IMR-90 (cell line): ENCODE measurements at regions not wholly inside any gene's neighbourhood (a gene's known extent, or its start where the extent isn't known, plus 50 kb on each side); places are given as distances from the start of the nearest gene placed in this dataset.
A peak's percentile ranks its signal among the peaks of the same experiment; 100 is the strongest.

ENCODE experiments used
- ATAC-seq: fragments of 200-7000 bp; cut with Tn5 transposase; 2 replicates; pipeline ENCODE4 v1.9.1; 2020; ENCODE audit warnings: low read depth, mild to moderate bottlenecking, moderate library complexity
- BruUV-seq: library from RNA; stranded (reverse); fragments of 400-500 nt; replicated peaks from 2 replicates; lab custom pipeline; 2021; lab: Mats Ljungman, UMichigan
- CTCF ChIA-PET: fragments of 300-600 bp; formaldehyde crosslinking; extraction: SDS; loops from one replicate; lab custom pipeline; 2021; ENCODE audit warnings: antibody characterized with exemption; lab: Yijun Ruan, JAX
- POLR2A ChIA-PET: fragments of 300-600 bp; sonication (Branson Sonifier 250); formaldehyde crosslinking; loops from one replicate; lab custom pipeline; 2022; ENCODE audit warnings: antibody characterized with exemption; ENCODE audit not compliant: unreplicated experiment; lab: Charles Lee
- DNase-seq: peaks from one replicate; pipeline ENCODE4 v3.0.0; 2013
- H2AFZ ChIP-seq: replicated peaks from 2 replicates; pipeline ENCODE3; 2013; ENCODE audit warnings: low read length, mild to moderate bottlenecking; ENCODE audit not compliant: poor library complexity
- H2AK5ac ChIP-seq: 2 replicates; pipeline ENCODE4 v1.6.1; 2013; ENCODE audit warnings: low read depth, low read length, inconsistent platforms
- H2AK9ac ChIP-seq: replicated peaks from 2 replicates; pipeline ENCODE3; 2013; ENCODE audit warnings: mild to moderate bottlenecking, low read depth, low read length, moderate library complexity; ENCODE audit not compliant: poor library complexity
- H2BK120ac ChIP-seq: 2 replicates; pipeline ENCODE4 v1.6.1; 2013; ENCODE audit warnings: low read depth, low read length, inconsistent platforms
- H2BK15ac ChIP-seq: 3 replicates; pipeline ENCODE4 v1.6.1; 2013; ENCODE audit warnings: low read depth, low read length, inconsistent platforms
- H2BK20ac ChIP-seq: 2 replicates; pipeline ENCODE4 v1.6.1; 2013; ENCODE audit warnings: low read depth, mild to moderate bottlenecking, inconsistent platforms, low read length, moderate library complexity
- H2BK5ac ChIP-seq: 2 replicates; pipeline ENCODE4 v1.6.1; 2013; ENCODE audit warnings: mild to moderate bottlenecking, low read depth, low read length, inconsistent platforms; ENCODE audit not compliant: poor library complexity, severe bottlenecking
- H3K14ac ChIP-seq: replicated peaks from 2 replicates; pipeline ENCODE4 v1.6.1; 2013; ENCODE audit warnings: low read depth, low read length, inconsistent platforms
- H3K18ac ChIP-seq: 2 replicates; pipeline ENCODE4 v1.6.1; 2013; ENCODE audit warnings: low read depth, low read length, control low read depth
- H3K23ac ChIP-seq: 2 replicates; pipeline ENCODE4 v1.6.1; 2013; ENCODE audit warnings: low read depth, low read length, inconsistent platforms
- H3K27ac ChIP-seq: 2 replicates; pipeline ENCODE4 v1.5.1; 2013; ENCODE audit warnings: mild to moderate bottlenecking, control low read depth, low read length; ENCODE audit not compliant: insufficient read depth
- H3K27me3 ChIP-seq: 2 replicates; pipeline ENCODE4 v1.6.1; 2013; ENCODE audit warnings: low read length; ENCODE audit not compliant: control insufficient read depth, insufficient read depth
- H3K36me3 ChIP-seq: 2 replicates; pipeline ENCODE4 v1.6.1; 2013; ENCODE audit warnings: low read length, mixed read lengths; ENCODE audit not compliant: control insufficient read depth, insufficient read depth
- H3K4ac ChIP-seq: 2 replicates; pipeline ENCODE4 v1.6.1; 2013; ENCODE audit warnings: low read depth, low read length, inconsistent platforms
- H3K4me1 ChIP-seq: 2 replicates; pipeline ENCODE4 v1.6.1; 2013; ENCODE audit warnings: low read length, mixed read lengths; ENCODE audit not compliant: control insufficient read depth, insufficient read depth
- H3K4me2 ChIP-seq: 2 replicates; pipeline ENCODE4 v1.6.1; 2013; ENCODE audit warnings: low read depth, mild to moderate bottlenecking, control low read depth, low read length, moderate library complexity
- H3K4me3 ChIP-seq: 2 replicates; pipeline ENCODE4 v1.5.1; 2013; ENCODE audit warnings: low read depth, mild to moderate bottlenecking, control low read depth, low read length, moderate library complexity; ENCODE audit not compliant: insufficient read depth
- H3K56ac ChIP-seq: 2 replicates; pipeline ENCODE4 v1.6.1; 2013; ENCODE audit warnings: low read length, inconsistent platforms; ENCODE audit not compliant: insufficient read depth; ENCODE audit errors: extremely low read depth
- H3K79me1 ChIP-seq, 2 experiments: 2 replicates each; pipeline ENCODE4 v1.6.1; 2013; ENCODE audit warnings: low read length in 2 of 2, inconsistent platforms in 1 of 2, low read depth in 1 of 2
- H3K9ac ChIP-seq: 2 replicates; pipeline ENCODE4 v1.6.1; 2013; ENCODE audit warnings: low read depth, low read length, control low read depth
- H3K9me1 ChIP-seq: 2 replicates; pipeline ENCODE4 v1.6.1; 2013; ENCODE audit warnings: low read length, inconsistent platforms; ENCODE audit not compliant: insufficient read depth
- H3K9me3 ChIP-seq: 2 replicates; pipeline ENCODE4 v1.6.1; 2013; ENCODE audit warnings: low read length; ENCODE audit not compliant: control insufficient read depth, insufficient read depth
- H4K20me1 ChIP-seq: 2 replicates; pipeline ENCODE4 v1.6.1; 2013; ENCODE audit warnings: low read length, inconsistent platforms; ENCODE audit not compliant: insufficient read depth
- H4K5ac ChIP-seq: 2 replicates; pipeline ENCODE4 v1.6.1; 2013; ENCODE audit warnings: mild to moderate bottlenecking, low read depth, low read length, control low read depth
- H4K8ac ChIP-seq, 2 experiments: 2 replicates each; pipeline ENCODE4 v1.6.1; 2013; ENCODE audit warnings: low read depth in 2 of 2, low read length in 2 of 2, control low read depth in 1 of 2, inconsistent platforms in 1 of 2
- H4K91ac ChIP-seq: 2 replicates; pipeline ENCODE4 v1.6.1; 2013; ENCODE audit warnings: low read depth, low read length, inconsistent platforms; ENCODE audit not compliant: insufficient read depth
- ELK1 ChIP-seq: fragments of 150-350 bp; IDR thresholded peaks from 2 replicates; pipeline ENCODE4 v1.6.1; 2016; ENCODE audit warnings: low read depth, mild to moderate bottlenecking, low read length, moderate library complexity, borderline replicate concordance
- RAD21 ChIP-seq: IDR thresholded peaks from 2 replicates; pipeline ENCODE4 v1.6.1; 2012; ENCODE audit warnings: low read length, improper control_type of control experiment
- SMC3 ChIP-seq: fragments of 150-350 bp; IDR thresholded peaks from 2 replicates; pipeline ENCODE4 v1.6.1; 2016; ENCODE audit warnings: low read depth, mild to moderate bottlenecking, antibody characterized with exemption, low read length, moderate library complexity
- WGBS, 2 experiments: methylation state at CpG; one replicate each; pipeline versions ENCODE4 v1.1.5 to v1.1.7; 2013; ENCODE audit warnings: missing lambda C conversion rate in 2 of 2; ENCODE audit not compliant: insufficient read length in 1 of 2; ENCODE audit errors: extremely low coverage in 2 of 2; 5-methylcytosine and 5-hydroxymethylcytosine counted together
- dilution Hi-C: fragments of 300-500 bp; cut with HindIII; formaldehyde crosslinking; loops from one replicate; pipeline ENCODE4 v1.14.3; 2018; ENCODE audit warnings: low sequenced_read_pairs; ENCODE audit not compliant: unreplicated experiment
- in situ Hi-C: fragments of 300-500 bp; cut with MboI; formaldehyde crosslinking; loops from 3 replicates; pipeline ENCODE4 v1.14.3; 2019; ENCODE audit warnings: low sequenced_read_pairs, inconsistent platforms, mixed read lengths
- intact Hi-C: fragments of 100-400 bp; cut with micrococcal nuclease; formaldehyde crosslinking; loops from 2 replicates; pipeline ENCODE4 v1.10.0; 2022
- TF ChIP-seq, protein P1 (sequence below): conservative IDR thresholded peaks from 2 replicates; pipeline ENCODE4 v1.5.1; 2012; ENCODE audit warnings: mild to moderate bottlenecking, low read depth, low read length, improper control_type of control experiment

GRCh38 chr5:85049020-85049419, 664.3 kb upstream of the EDIL3 start:
- TF ChIP-seq RAD21 (peak; percentile 70), SMC3 (peak; percentile 44), ELK1 (no peak)
- TF ChIP-seq, protein P1, sequence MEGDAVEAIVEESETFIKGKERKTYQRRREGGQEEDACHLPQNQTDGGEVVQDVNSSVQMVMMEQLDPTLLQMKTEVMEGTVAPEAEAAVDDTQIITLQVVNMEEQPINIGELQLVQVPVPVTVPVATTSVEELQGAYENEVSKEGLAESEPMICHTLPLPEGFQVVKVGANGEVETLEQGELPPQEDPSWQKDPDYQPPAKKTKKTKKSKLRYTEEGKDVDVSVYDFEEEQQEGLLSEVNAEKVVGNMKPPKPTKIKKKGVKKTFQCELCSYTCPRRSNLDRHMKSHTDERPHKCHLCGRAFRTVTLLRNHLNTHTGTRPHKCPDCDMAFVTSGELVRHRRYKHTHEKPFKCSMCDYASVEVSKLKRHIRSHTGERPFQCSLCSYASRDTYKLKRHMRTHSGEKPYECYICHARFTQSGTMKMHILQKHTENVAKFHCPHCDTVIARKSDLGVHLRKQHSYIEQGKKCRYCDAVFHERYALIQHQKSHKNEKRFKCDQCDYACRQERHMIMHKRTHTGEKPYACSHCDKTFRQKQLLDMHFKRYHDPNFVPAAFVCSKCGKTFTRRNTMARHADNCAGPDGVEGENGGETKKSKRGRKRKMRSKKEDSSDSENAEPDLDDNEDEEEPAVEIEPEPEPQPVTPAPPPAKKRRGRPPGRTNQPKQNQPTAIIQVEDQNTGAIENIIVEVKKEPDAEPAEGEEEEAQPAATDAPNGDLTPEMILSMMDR = peak; percentile 61
- DNase-seq (peak; percentile 70), ATAC-seq (peak; percentile 93)
- Histone ChIP-seq H3K79me1 (no peaks in the 10 kb centered on the region), H2BK5ac (no peak overlapping the region), H3K4me1 (no peaks in the 10 kb centered on the region), H2AK5ac (peak overlapping the region; percentile 16; the same call in 1 of the 2 replicates), H3K4ac (no peak overlapping the region), H3K27ac (no peak overlapping the region), H3K4me3 (no peak overlapping the region), H3K36me3 (no peaks in the 10 kb centered on the region), H3K9me3 (no peaks in the 10 kb centered on the region), H2BK15ac (no peak overlapping the region), H3K9me1 (no peaks in the 10 kb centered on the region), H4K20me1 (no peaks in the 10 kb centered on the region), H2BK20ac (no peak overlapping the region), H3K27me3 (no peaks in the 10 kb centered on the region), H3K4me2 (no peak overlapping the region), H2BK120ac (no peak overlapping the region), H3K56ac (no peak overlapping the region), H3K23ac (no peak overlapping the region), H2AK9ac (no peak overlapping the region), H2AFZ (no peak overlapping the region), H4K91ac (no peak overlapping the region), H3K14ac (no peak overlapping the region), H3K18ac (no peak overlapping the region), H4K5ac (no peak overlapping the region), H3K9ac (no peak overlapping the region), H4K8ac (no peak overlapping the region)
- intact Hi-C loops (loop anchor here (1.0 to 10.0 kb wide), 4 partner anchors 147 to 1331 kb away; no protein-coding TSS in a partner anchor), dilution Hi-C loops (no loop called here), in situ Hi-C loops (loop anchor here (5.0 kb wide), 1 partner anchor 1332 kb away; no protein-coding TSS in a partner anchor)
- ChIA-PET POLR2A (no interaction called here), CTCF (interaction anchor here (0.7 to 1.4 kb wide), 6 partner anchors 12 to 1333 kb away, joined by 3 to 7 read pairs (median 3); no protein-coding TSS in a partner anchor)
- WGBS, 2 experiments = no CpG with 5 or more reads among the region's 1 CpG
- BruUV-seq = no TSS peak
